PC-3 (cell line): ENCODE measurements at regions not wholly inside any gene's neighbourhood (a gene's known extent, or its start where the extent isn't known, plus 50 kb on each side); places are given as distances from the start of the nearest gene placed in this dataset.

Experiments used
- ATAC-seq: fragments of 200-7000 bp; cut with Tn5 transposase; 2 replicates; pipeline ENCODE4 v1.9.1; 2020; ENCODE audit warnings: mild to moderate bottlenecking, moderate library complexity
- BruUV-seq: library from RNA; stranded (reverse); fragments of 400-500 nt; replicated peaks from 2 replicates; lab custom pipeline; 2021; lab: Mats Ljungman, UMichigan
- CTCF ChIA-PET: fragments of 300-600 bp; sonication (Branson Sonifier 250); formaldehyde crosslinking; loops from one replicate; lab custom pipeline; 2022; ENCODE audit warnings: antibody characterized with exemption; lab: Charles Lee
- POLR2A ChIA-PET: fragments of 300-600 bp; sonication (Branson Sonifier 250); formaldehyde crosslinking; loops from one replicate; lab custom pipeline; 2022; ENCODE audit warnings: antibody characterized with exemption; ENCODE audit not compliant: unreplicated experiment; lab: Charles Lee
- DNase-seq: peaks from one replicate; pipeline ENCODE4 v3.0.0-alpha.2; 2015
- H2AFZ ChIP-seq: fragments of 300-600 bp; sonication (generic); 2 replicates; pipeline ENCODE4 v1.6.0; 2016; ENCODE audit warnings: antibody characterized with exemption, low read length
- H3F3A ChIP-seq: fragments of 300-600 bp; sonication (generic); one replicate; pipeline ENCODE4 v1.6.0; 2017; ENCODE audit warnings: antibody characterized with exemption, low read length, control low read depth, mild to moderate bottlenecking; ENCODE audit not compliant: unreplicated experiment
- H3K27ac ChIP-seq: fragments of 300-600 bp; sonication (generic); 2 replicates; pipeline ENCODE4 v1.5.1; 2016; ENCODE audit warnings: mild to moderate bottlenecking, low read length
- H3K27me3 ChIP-seq: fragments of 300-600 bp; sonication (generic); 2 replicates; pipeline ENCODE4 v1.6.1; 2016; ENCODE audit warnings: low read length, mixed read lengths
- H3K36me3 ChIP-seq: fragments of 300-600 bp; sonication (generic); 2 replicates; pipeline ENCODE4 v1.6.1; 2016; ENCODE audit warnings: low read depth, mixed run types, low read length, mixed read lengths
- H3K4me1 ChIP-seq: fragments of 300-600 bp; sonication (generic); 2 replicates; pipeline ENCODE4 v1.5.1; 2016; ENCODE audit warnings: low read length; ENCODE audit not compliant: insufficient read depth
- H3K4me2 ChIP-seq: fragments of 300-600 bp; sonication (generic); 2 replicates; pipeline ENCODE4 v1.6.0; 2016; ENCODE audit warnings: low read length
- H3K4me3 ChIP-seq: fragments of 300-600 bp; sonication (generic); 2 replicates; pipeline ENCODE4 v1.5.1; 2016; ENCODE audit warnings: mild to moderate bottlenecking, low read length, mixed read lengths
- H3K79me2 ChIP-seq: fragments of 300-600 bp; sonication (generic); 2 replicates; pipeline ENCODE4 v1.6.1; 2017; ENCODE audit warnings: low read length, mixed read lengths
- H3K9ac ChIP-seq: fragments of 300-600 bp; sonication (generic); 2 replicates; pipeline ENCODE4 v1.6.0; 2016; ENCODE audit warnings: mild to moderate bottlenecking, low read length
- H3K9me2 ChIP-seq: fragments of 300-600 bp; sonication (generic); replicated peaks from 2 replicates; pipeline ENCODE4 v1.6.1; 2016; ENCODE audit warnings: mixed run types, low read length, mixed read lengths
- H3K9me3 ChIP-seq: fragments of 300-600 bp; sonication (generic); 2 replicates; pipeline ENCODE4 v1.6.1; 2016; ENCODE audit warnings: low read length, mixed read lengths
- H4K20me1 ChIP-seq: fragments of 300-600 bp; sonication (generic); 2 replicates; pipeline ENCODE4 v1.6.1; 2016; ENCODE audit warnings: low read length, mixed read lengths
- EZH2 ChIP-seq: fragments of 300-600 bp; sonication (generic); IDR thresholded peaks from one replicate; pipeline ENCODE4 v1.6.1; 2017; ENCODE audit warnings: antibody characterized with exemption, mild to moderate bottlenecking, low read length; ENCODE audit not compliant: unreplicated experiment
- EZH2phosphoT487 ChIP-seq: fragments of 300-600 bp; sonication (generic); IDR thresholded peaks from 2 replicates; pipeline ENCODE4 v1.6.1; 2018; ENCODE audit warnings: mild to moderate bottlenecking, antibody characterized with exemption, low read length, borderline replicate concordance
- intact Hi-C: fragments of 100-400 bp; cut with micrococcal nuclease; formaldehyde crosslinking; loops from 2 replicates; pipeline ENCODE4 v1.9.0; 2023
- TF ChIP-seq, protein P1 (sequence below): fragments of 300-600 bp; sonication (generic); conservative IDR thresholded peaks from 2 replicates; pipeline ENCODE4 v1.5.1; 2017; ENCODE audit warnings: antibody characterized with exemption, low read depth, mild to moderate bottlenecking, low read length

DNA sequence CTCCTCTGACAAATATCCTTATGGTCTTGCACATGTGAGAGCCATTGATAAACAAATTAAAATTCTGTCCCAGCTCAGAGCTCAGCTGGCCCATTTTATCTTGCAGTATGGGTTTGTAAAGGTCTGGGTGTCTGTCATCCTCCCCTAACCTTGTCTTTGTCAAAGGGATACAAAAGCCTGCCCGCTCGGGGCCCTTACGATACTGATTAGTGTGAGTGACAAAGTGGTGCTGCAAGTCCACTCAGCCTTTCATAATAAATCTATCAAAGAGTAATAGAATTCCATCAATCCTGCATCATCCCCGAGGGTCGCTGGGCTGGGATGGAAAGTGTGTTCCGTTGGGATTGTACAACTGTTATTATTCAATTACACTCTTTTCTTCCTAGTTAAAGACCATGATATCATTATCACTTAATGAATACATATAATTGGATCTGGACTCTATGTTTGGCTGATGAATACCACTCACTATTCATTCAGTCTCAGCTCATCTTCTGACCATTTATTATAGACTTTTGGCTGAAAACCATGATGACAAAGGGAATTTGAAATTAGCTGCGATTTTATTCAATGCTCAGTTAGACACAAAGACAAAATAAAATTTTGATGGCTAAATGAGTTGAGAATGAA is 122.5 kb upstream of the FOXD3 start:
- ChIA-PET POLR2A (no interaction called here), CTCF (no interaction called here)
- no peak for DNase-seq
- Histone ChIP-seq H3K4me3 (no peak overlapping the region), H3K79me2 (no peaks in the 10 kb centered on the region), H3K9ac (no peak overlapping the region), H3F3A (no peaks in the 10 kb centered on the region), H3K9me3 (no peaks in the 10 kb centered on the region), H3K36me3 (no peaks in the 10 kb centered on the region), H2AFZ (no peak overlapping the region), H3K4me1 (no peaks in the 10 kb centered on the region), H3K9me2 (no peaks in the 10 kb centered on the region), H4K20me1 (no peaks in the 10 kb centered on the region), H3K4me2 (no peak overlapping the region), H3K27me3 (peaks cover 85% of the 10 kb centered on the region), H3K27ac (no peak overlapping the region)
- BruUV-seq = no TSS peak
- no peak for TF ChIP-seq EZH2phosphoT487
- TF ChIP-seq, protein P1, sequence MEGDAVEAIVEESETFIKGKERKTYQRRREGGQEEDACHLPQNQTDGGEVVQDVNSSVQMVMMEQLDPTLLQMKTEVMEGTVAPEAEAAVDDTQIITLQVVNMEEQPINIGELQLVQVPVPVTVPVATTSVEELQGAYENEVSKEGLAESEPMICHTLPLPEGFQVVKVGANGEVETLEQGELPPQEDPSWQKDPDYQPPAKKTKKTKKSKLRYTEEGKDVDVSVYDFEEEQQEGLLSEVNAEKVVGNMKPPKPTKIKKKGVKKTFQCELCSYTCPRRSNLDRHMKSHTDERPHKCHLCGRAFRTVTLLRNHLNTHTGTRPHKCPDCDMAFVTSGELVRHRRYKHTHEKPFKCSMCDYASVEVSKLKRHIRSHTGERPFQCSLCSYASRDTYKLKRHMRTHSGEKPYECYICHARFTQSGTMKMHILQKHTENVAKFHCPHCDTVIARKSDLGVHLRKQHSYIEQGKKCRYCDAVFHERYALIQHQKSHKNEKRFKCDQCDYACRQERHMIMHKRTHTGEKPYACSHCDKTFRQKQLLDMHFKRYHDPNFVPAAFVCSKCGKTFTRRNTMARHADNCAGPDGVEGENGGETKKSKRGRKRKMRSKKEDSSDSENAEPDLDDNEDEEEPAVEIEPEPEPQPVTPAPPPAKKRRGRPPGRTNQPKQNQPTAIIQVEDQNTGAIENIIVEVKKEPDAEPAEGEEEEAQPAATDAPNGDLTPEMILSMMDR = no peak
- TF ChIP-seq EZH2 = no peak
- intact Hi-C loops = no loop called here
- ATAC-seq = no peak

DNA sequence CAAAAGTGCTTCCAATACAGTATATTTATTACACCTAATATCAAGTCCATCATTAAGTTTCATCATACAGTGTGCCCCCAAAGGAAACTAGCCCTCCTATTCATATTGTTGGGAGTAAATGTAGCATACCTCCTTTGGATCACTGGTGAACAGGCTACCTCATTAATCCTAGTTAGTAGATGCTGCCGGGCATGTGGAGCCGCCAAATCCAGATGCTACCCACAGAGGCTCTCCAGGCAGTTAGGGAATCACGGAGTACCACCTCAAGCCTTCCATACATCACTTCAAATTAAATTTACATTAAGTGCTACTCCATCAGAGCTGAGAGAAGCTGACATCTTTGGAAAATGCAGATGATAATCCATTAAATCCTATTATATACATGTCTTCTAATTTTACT is 121.7 kb upstream of the FOXD3 start:
- no peaks in the 10 kb centered on the region for H3K36me3 ChIP-seq
- ChIA-PET CTCF (no interaction called here), POLR2A (no interaction called here)
- no peak for ATAC-seq
- peaks cover 86% of the 10 kb centered on the region for H3K27me3 ChIP-seq
- H3K9ac ChIP-seq = no peak overlapping the region
- intact Hi-C loops = no loop called here
- TF ChIP-seq EZH2phosphoT487 = no peak
- no peak for TF ChIP-seq EZH2
- TF ChIP-seq, protein P1 = no peak
- H2AFZ ChIP-seq = no peak overlapping the region
- no TSS peak for BruUV-seq
- no peak overlapping the region for H3K4me2 ChIP-seq
- no peak overlapping the region for H3K4me3 ChIP-seq
- no peaks in the 10 kb centered on the region for H3K9me3 ChIP-seq
- H3K4me1 ChIP-seq = no peaks in the 10 kb centered on the region
- no peaks in the 10 kb centered on the region for H3K9me2 ChIP-seq
- no peak overlapping the region for H3K27ac ChIP-seq
- no peaks in the 10 kb centered on the region for H3F3A ChIP-seq
- H3K79me2 ChIP-seq = no peaks in the 10 kb centered on the region
- no peaks in the 10 kb centered on the region for H4K20me1 ChIP-seq
- DNase-seq = no peak

DNA sequence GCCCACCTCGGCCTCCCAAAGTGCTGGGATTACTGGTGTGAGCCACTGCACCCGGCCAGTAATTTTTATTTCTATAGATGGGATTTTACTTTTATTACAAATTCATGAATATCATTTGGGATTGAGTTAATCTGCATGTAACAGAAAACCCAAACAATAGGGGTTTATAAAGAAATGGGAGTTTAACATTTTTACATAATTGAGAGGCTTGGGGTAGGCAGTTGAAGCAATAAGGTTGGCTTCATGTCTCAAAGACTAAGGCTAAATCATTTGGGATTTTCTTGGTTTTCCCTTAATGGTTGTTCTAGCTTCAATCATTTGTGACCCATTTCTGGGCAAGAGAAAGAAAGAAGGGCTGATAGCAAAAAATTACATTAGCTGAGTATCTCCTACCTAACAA is 118.7 kb upstream of the FOXD3 start:
- Histone ChIP-seq H3K4me1 (no peaks in the 10 kb centered on the region), H2AFZ (no peak overlapping the region), H3K36me3 (no peaks in the 10 kb centered on the region), H3K27ac (no peak overlapping the region), H3K9me3 (no peaks in the 10 kb centered on the region), H3K27me3 (peaks cover 79% of the 10 kb centered on the region), H3K79me2 (no peaks in the 10 kb centered on the region), H3F3A (no peaks in the 10 kb centered on the region), H3K9me2 (no peaks in the 10 kb centered on the region), H3K4me2 (no peak overlapping the region), H3K9ac (no peak overlapping the region), H4K20me1 (no peaks in the 10 kb centered on the region), H3K4me3 (no peak overlapping the region)
- ChIA-PET POLR2A (no interaction called here), CTCF (no interaction called here)
- no TSS peak for BruUV-seq
- DNase-seq (no peak), ATAC-seq (no peak)
- TF ChIP-seq EZH2 (no peak), EZH2phosphoT487 (no peak)
- TF ChIP-seq, protein P1 = no peak
- intact Hi-C loops = no loop called here
